ENCODE measurements at regions not wholly inside any gene's neighbourhood (a gene's known extent, or its start where the extent isn't known, plus 50 kb on each side); places are given as distances from the start of the nearest gene placed in this dataset.

GRCh38 chr5:6222899-6223298 is 155.4 kb downstream of the MED10 start:
- Histone ChIP-seq H3K4me3 (no peak overlapping the region), H3K27me3 (no peaks in the 10 kb centered on the region), H3K4me1 (ENCODE audit: low read depth) (no peaks in the 10 kb centered on the region), H3K36me3 (no peaks in the 10 kb centered on the region), H3K9me3 (ENCODE audit: low read depth) (no peaks in the 10 kb centered on the region), H3K27ac (no peak overlapping the region)
- TF ChIP-seq CTCF (IDR thresholded peaks at IDR 0.05; ENCODE audit: low read depth, low read length): no peak
- no peak for DNase-seq (ENCODE audit: low read depth in 1 of 2, low spot score in 1 of 2)

GRCh38 chr5:6222121-6222520 is 156.2 kb downstream of the MED10 start:
- Histone ChIP-seq H3K4me1 (ENCODE audit: low read depth) (no peaks in the 10 kb centered on the region), H3K4me3 (no peak overlapping the region), H3K27me3 (no peaks in the 10 kb centered on the region), H3K27ac (no peak overlapping the region), H3K36me3 (no peaks in the 10 kb centered on the region), H3K9me3 (ENCODE audit: low read depth) (no peaks in the 10 kb centered on the region)
- no peak for DNase-seq (ENCODE audit: low read depth in 1 of 2, low spot score in 1 of 2)
- TF ChIP-seq CTCF (IDR thresholded peaks at IDR 0.05; ENCODE audit: low read depth, low read length): no peak

- Histone ChIP-seq H3K4me1 (ENCODE audit: low read depth) (no peaks in the 10 kb centered on the region), H3K27ac (no peak overlapping the region), H3K9me3 (ENCODE audit: low read depth) (no peaks in the 10 kb centered on the region), H3K36me3 (no peaks in the 10 kb centered on the region), H3K27me3 (no peaks in the 10 kb centered on the region), H3K4me3 (no peak overlapping the region)
- TF ChIP-seq CTCF (IDR thresholded peaks at IDR 0.05; ENCODE audit: low read depth, low read length): no peak
- no peak for DNase-seq (ENCODE audit: low read depth in 1 of 2, low spot score in 1 of 2)
Observed at GRCh38 chr5:6221141-6221626, 157.2 kb downstream of the MED10 start.

- H3K27ac ChIP-seq: no peak overlapping the region
- no peak overlapping the region for H3K4me3 ChIP-seq
- no peaks in the 10 kb centered on the region for H3K36me3 ChIP-seq
- H3K27me3 ChIP-seq: no peaks in the 10 kb centered on the region
- H3K4me1 ChIP-seq (ENCODE audit: low read depth): no peaks in the 10 kb centered on the region
- no peak for TF ChIP-seq CTCF (IDR thresholded peaks at IDR 0.05; ENCODE audit: low read depth, low read length)
- DNase-seq (ENCODE audit: low read depth in 1 of 2, low spot score in 1 of 2): no peak
- no peaks in the 10 kb centered on the region for H3K9me3 ChIP-seq (ENCODE audit: low read depth)
Observed at GRCh38 chr5:6220346-6221088, 157.8 kb downstream of the MED10 start.

GRCh38 chr5:6218517-6218916 is 159.8 kb downstream of the MED10 start:
- Histone ChIP-seq H3K9me3 (ENCODE audit: low read depth) (no peaks in the 10 kb centered on the region), H3K4me1 (ENCODE audit: low read depth) (no peaks in the 10 kb centered on the region), H3K27ac (no peak overlapping the region), H3K36me3 (no peaks in the 10 kb centered on the region), H3K4me3 (no peak overlapping the region), H3K27me3 (no peaks in the 10 kb centered on the region)
- no peak for TF ChIP-seq CTCF (IDR thresholded peaks at IDR 0.05; ENCODE audit: low read depth, low read length)
- DNase-seq (ENCODE audit: low read depth in 1 of 2, low spot score in 1 of 2): no peak

All from cardiac muscle cell (in vitro differentiated cells and primary cell).